VCaP (cell line): ENCODE measurements at regions not wholly inside any gene's neighbourhood (a gene's known extent, or its start where the extent isn't known, plus 50 kb on each side); places are given as distances from the start of the nearest gene placed in this dataset.

ENCODE experiments used
- H3K27ac ChIP-seq: fragments of 450-650 bp; 2 replicates; pipeline ENCODE4 v1.5.1; 2017
- TF ChIP-seq, protein P1 (sequence below): fragments of 450-650 bp; conservative IDR thresholded peaks from 2 replicates; pipeline ENCODE4 v1.5.1; 2017; ENCODE audit warnings: mild to moderate bottlenecking, moderate library complexity

- H3K27ac ChIP-seq = no peak overlapping the region
- TF ChIP-seq, protein P1, sequence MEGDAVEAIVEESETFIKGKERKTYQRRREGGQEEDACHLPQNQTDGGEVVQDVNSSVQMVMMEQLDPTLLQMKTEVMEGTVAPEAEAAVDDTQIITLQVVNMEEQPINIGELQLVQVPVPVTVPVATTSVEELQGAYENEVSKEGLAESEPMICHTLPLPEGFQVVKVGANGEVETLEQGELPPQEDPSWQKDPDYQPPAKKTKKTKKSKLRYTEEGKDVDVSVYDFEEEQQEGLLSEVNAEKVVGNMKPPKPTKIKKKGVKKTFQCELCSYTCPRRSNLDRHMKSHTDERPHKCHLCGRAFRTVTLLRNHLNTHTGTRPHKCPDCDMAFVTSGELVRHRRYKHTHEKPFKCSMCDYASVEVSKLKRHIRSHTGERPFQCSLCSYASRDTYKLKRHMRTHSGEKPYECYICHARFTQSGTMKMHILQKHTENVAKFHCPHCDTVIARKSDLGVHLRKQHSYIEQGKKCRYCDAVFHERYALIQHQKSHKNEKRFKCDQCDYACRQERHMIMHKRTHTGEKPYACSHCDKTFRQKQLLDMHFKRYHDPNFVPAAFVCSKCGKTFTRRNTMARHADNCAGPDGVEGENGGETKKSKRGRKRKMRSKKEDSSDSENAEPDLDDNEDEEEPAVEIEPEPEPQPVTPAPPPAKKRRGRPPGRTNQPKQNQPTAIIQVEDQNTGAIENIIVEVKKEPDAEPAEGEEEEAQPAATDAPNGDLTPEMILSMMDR = no peak
These were observed 76.2 kb upstream of the MIER3 start for GRCh38 chr5:57028161-57028560.

- no peak overlapping the region for H3K27ac ChIP-seq
- TF ChIP-seq, protein P1 = no peak
These were observed 80.2 kb upstream of the MIER3 start for GRCh38 chr5:57032151-57032551.

GRCh38 chr5:57033103-57033502 lies 81.2 kb upstream of the MIER3 start:
- TF ChIP-seq, protein P1 = no peak
- no peak overlapping the region for H3K27ac ChIP-seq

DNA sequence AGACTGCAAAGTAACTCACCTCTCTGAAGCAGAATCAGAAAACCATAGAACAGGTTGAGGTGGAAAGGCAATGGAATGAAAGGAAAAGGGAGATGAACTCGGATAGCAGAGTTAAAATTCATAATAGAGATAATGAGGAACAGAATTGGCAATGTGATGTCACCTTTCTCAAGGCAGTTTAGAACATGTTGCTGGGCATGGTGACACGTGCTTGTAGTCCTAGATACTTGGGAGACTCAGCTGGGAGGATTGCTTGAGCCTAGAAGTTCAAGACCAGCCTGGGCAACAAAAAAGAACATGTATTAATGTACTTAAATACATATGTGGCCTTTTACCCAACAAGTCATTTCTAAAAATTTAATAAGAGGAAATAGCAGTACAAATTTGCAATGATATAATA lies 81.6 kb upstream of the MIER3 start:
- TF ChIP-seq, protein P1 = no peak
- H3K27ac ChIP-seq = no peak overlapping the region

- TF ChIP-seq, protein P1 = no peak
- H3K27ac ChIP-seq = no peak overlapping the region
These were observed 82.4 kb upstream of the MIER3 start for GRCh38 chr5:57034201-57034916.

DNA sequence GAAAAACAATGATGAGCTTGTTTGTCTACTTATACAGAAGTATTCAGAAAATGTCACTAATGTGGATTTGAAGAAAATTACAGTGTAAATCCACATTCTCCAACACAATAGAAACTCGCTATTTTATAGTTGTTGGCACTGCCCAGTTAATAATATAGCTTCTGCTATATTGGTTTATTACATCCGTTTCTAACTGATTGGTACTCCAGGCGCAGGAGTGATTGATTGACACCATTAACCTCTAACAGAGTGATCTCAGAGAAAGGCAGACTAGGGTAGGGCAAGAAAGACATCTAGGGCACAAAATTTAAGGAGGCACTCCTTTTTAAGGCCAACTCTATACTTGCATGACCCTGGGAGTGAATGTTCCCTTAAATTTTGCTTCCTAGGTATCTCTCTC lies 84.0 kb upstream of the MIER3 start:
- no peak overlapping the region for H3K27ac ChIP-seq
- TF ChIP-seq, protein P1 = no peak

- TF ChIP-seq, protein P1 = no peak
- no peak overlapping the region for H3K27ac ChIP-seq
These were observed 84.8 kb upstream of the MIER3 start for GRCh38 chr5:57036761-57037160.
